ENCODE measurements at regions not wholly inside any gene's neighbourhood (a gene's known extent, or its start where the extent isn't known, plus 50 kb on each side); places are given as distances from the start of the nearest gene placed in this dataset.

- DNase-seq (ENCODE audit: low read depth in 1 of 2, low spot score in 1 of 2), result no peak
These were observed 922.8 kb upstream of the EEF2KMT start for GRCh38 chr16:6020162-6020985.

DNA sequence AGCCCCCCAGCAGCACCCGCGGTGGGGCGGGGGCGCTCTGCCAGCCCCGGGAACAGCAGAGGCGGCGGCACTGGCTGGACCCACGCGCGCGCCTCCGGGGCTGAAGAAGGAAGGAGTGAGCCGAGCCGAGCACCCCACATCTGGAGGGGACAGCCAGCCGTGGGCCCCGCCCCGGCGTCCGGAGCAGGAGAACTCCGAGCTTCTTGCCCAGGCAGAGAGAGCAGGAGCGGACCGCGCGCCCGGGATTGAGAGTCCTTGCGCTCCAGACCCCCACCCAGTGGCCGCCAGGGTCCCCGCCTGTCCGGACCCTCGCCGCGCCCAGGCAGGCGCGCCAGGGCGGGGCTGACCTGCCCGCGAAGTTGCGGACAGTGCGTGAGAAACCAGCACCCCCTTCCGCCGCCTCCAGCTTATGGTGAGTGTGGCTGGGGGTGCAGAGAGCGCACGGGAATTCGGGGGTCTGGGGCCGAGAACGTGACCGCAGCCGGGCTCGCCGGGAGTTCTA lies 921.9 kb upstream of the EEF2KMT start:
- no peak for DNase-seq (ENCODE audit: low read depth in 1 of 2, low spot score in 1 of 2)

DNA sequence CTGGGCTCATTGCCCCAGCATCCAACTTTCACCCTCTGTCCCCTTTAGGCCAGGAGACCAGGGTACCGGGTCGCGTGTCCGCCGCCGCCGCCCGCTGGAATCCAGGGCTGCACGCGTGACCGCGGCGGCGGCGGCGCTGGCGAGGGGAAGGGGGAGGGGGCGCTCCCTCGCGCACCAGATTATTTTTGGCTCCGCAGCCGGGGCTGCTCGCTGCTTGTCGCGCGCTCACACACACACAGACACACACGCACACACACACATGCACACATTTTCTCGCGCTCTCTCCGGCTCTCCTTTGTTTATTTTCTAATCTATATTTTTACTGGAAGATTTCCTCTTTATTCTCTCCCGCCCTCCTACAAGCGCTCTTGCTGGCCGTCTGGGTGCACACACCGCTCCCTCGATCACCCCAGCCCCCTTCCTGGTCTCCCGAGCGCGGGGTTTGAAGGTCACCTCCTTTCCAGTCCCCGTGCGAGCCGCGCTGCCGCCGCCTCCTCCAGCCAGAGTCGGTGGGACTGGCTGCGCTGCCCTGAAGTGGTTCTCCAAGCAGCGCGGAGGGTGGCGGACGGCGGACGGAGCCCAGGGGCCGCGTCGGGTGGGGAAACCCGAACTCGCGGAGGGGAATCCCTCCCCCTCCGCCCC lies 921.4 kb upstream of the EEF2KMT start:
- DNase-seq (ENCODE audit: low read depth in 1 of 2, low spot score in 1 of 2), result no peak

DNA sequence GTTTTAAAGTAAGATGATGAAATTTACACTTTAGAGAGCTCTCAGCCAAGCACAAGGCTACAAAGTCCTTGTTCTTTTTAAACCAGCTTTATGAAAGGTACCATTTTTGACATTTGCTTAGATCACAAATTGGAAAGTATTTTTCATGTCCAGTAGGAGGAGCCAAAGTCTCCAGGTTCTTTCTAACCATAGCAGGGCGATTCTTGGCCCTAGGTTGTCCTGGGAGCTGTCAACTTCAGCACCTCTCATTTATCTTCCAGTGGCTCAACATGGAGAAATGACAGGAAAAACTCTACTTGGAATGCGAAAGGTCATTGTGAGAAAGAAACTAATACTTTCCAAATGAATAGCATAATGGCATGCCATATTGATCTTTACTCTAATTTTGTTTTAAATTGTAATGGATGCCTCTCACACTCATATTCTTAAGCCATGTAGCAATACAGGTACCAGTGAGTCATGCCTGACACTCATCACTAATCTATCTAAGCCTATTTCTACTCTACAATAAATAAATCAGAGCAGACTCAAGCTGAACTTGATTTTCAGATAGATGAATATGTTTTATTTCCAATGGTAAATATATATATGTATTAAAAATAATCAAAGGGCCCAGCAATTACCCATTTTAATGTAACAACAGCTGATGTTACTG lies 919.1 kb upstream of the EEF2KMT start:
- no peak for DNase-seq (ENCODE audit: low read depth in 1 of 2, low spot score in 1 of 2)

- DNase-seq (ENCODE audit: low read depth in 1 of 2, low spot score in 1 of 2), result no peak
These were observed 915.1 kb upstream of the EEF2KMT start for GRCh38 chr16:6012716-6013115.

DNA sequence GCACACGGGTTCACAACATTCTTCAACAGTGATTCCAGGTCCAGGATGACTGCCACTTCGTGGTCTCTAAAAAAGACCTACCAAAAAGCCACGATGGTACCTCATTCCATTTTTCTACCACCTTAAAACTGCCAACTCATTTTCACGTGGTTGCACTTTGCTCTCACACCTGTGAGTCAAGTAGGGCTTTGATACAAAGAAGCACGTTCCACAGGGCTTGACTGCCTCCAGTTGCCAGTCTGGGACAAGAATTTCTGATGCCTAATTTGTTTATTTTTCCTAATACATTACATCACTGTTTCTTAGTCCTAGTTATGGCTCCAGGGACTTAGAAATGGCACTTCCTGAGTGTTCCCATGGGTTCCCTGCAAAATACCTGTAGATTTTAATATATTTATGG lies 911.6 kb upstream of the EEF2KMT start:
- DNase-seq (ENCODE audit: low read depth in 1 of 2, low spot score in 1 of 2), result no peak

DNA sequence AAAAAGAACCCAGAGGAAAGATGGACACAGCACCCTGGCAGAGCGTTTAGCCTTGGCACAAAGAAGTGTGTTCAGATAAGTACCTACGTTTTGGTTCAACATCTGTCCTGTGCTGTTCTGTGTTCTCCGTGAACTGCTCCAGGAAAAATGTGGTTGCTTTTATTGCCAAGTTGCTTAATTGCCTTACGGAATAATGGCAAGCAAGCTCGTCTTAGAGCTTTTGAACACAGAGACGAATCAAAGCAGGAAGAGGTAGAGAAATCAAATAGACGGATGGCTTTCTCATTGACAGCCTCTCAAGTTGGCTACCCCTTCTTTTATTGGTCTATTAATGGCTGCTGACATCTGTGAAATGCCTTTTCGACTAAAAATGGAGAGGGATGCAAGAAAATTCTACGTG lies 911.1 kb upstream of the EEF2KMT start:
- no peak for DNase-seq (ENCODE audit: low read depth in 1 of 2, low spot score in 1 of 2)

GRCh38 chr16:5993356-5993755 lies 895.8 kb upstream of the EEF2KMT start:
- no peak for DNase-seq (ENCODE audit: low read depth in 1 of 2, low spot score in 1 of 2)

GRCh38 chr16:5982979-5983378 lies 885.4 kb upstream of the EEF2KMT start:
- DNase-seq (ENCODE audit: low read depth in 1 of 2, low spot score in 1 of 2), result no peak

GRCh38 chr16:5979905-5980550 lies 882.4 kb upstream of the EEF2KMT start:
- DNase-seq (ENCODE audit: low read depth in 1 of 2, low spot score in 1 of 2), result no peak

DNA sequence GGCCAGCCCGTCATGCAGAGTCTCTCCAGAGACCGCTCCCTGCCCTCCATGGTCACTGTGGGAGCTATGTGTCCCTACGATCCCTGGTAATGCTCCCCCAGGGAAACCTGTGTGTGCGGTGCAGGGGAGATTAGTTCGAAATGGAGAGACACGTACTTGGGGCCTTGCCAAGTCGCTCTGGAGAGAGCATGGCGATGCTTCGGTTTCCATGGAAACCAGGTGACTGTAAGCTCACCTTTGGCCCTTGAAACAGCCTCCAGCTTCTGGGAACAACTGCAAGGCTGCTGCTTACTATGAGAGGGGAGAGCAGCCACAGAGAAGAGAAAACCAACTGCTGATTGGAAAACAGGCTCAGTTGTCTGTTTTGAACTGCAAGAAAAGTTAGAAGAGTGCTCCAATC lies 879.7 kb upstream of the EEF2KMT start:
- DNase-seq (ENCODE audit: low read depth in 1 of 2, low spot score in 1 of 2), result no peak

DNA sequence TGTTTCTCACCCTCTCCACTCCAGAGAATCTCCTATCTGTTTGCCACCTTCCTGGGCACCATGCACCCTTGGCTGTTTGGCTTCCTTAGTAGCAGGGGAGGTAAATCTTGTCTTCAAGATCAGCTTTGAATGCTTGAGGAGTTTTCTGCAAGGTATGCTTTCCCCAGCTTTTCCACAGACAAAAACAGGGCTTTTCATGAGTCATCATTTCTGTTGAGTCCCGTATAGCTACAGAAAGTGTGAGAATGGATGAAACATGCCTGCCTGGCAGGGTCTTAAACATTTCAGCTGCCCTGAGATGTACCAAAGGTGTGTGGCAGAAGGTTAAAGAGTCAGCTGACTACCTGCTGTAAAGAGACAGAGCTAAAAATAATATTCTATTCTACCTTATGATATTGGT lies 875.2 kb upstream of the EEF2KMT start:
- no peak for DNase-seq (ENCODE audit: low read depth in 1 of 2, low spot score in 1 of 2)

GRCh38 chr16:5971924-5972323 lies 874.3 kb upstream of the EEF2KMT start:
- no peak for DNase-seq (ENCODE audit: low read depth in 1 of 2, low spot score in 1 of 2)

DNA sequence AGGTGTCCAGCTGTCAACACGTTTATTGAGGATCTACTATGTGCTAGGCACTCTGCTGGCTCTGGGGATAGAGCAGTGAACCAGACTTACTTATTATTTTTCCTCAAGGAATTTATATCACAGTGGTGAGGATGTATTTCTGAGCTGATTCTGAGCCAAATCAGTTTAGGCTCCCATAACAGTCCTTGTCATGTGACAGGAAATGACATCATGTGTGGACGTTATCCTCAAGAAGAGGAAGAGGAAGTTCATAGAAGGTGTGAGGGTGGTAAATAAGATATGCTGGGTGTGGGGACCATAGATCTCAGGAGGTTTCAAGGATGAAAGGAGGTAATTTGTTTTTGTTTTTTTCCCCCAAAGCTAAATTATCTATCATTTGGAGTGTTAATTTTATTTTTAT lies 873.5 kb upstream of the EEF2KMT start:
- no peak for DNase-seq (ENCODE audit: low read depth in 1 of 2, low spot score in 1 of 2)

DNA sequence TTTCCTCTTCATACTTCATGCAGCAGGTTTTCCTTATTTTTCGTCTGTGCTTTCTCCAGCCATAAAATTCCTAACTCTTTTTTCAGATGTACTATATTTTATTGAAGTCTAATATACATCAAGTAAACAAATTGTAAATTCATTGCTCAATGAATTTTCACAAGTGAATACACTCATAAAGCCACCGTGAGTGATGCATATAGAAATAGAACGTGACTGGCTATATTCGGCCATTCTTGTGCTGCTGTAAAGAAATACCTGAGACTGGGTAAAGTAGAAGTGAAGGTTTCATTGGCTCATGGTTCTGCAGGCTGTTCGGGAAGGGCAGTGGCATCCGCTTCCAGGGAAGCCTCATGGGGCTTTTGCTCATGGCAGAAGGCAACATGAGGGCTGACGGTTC lies 868.4 kb upstream of the EEF2KMT start:
- DNase-seq (ENCODE audit: low read depth in 1 of 2, low spot score in 1 of 2), result no peak

GRCh38 chr16:5965321-5965720 lies 867.7 kb upstream of the EEF2KMT start:
- no peak for DNase-seq (ENCODE audit: low read depth in 1 of 2, low spot score in 1 of 2)

- no peak for DNase-seq (ENCODE audit: low read depth in 1 of 2, low spot score in 1 of 2)
These were observed 853.9 kb upstream of the EEF2KMT start for GRCh38 chr16:5951486-5951885.

DNA sequence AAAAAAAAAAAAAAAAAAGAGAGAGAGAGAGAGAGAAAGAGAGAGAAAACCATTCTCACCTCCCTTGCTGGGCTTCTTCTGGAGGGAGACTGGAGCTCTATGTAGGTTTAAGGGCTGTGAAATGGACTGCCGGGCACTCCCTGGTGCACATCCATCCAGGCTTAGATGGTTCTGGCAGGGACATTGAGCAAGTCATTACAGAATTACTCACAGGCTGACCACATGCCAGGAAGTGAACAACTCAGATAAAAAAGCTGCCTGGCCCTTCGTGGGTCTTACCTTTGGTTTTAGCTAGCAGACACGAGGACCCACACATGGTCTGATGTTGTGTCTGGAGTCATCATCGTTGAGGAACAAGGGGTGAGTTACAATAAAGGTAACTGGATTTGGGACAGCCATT lies 847.4 kb upstream of the EEF2KMT start:
- DNase-seq (ENCODE audit: low read depth in 1 of 2, low spot score in 1 of 2), result no peak

GRCh38 chr16:5938607-5939006 lies 841.0 kb upstream of the EEF2KMT start:
- DNase-seq (ENCODE audit: low read depth in 1 of 2, low spot score in 1 of 2), result no peak

DNA sequence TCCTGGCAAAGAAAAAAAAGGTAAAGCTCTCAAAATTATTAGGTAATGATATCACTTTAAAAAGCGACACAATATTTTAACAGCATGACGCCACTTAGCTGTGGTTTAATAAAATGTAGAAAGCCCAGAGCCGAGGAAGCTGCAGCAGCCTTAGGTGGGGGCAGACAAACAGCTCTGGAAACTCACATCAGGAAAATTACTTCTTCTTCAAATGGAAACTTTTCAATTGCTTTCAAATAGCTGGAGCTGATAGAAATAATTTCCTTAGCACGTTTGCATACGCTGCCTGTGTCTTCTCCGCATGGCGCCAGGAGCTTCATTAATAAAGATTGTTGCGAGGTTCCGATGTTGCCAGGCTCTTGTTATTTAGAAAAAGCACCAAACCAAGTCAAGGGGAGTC lies 835.3 kb upstream of the EEF2KMT start:
- no peak for DNase-seq (ENCODE audit: low read depth in 1 of 2, low spot score in 1 of 2)

GRCh38 chr16:5928476-5929065 lies 831.0 kb upstream of the EEF2KMT start:
- no peak for DNase-seq (ENCODE audit: low read depth in 1 of 2, low spot score in 1 of 2)

Measured in activated T-helper 1 cell treated with anti-CD3 and anti-CD28 coated beads, Interleukin-2, amount 50 U/mL, for 16 hours (primary cell).